Fibroblast of villous mesenchyme (primary cell): ENCODE measurements at regions not wholly inside any gene's neighbourhood (a gene's known extent, or its start where the extent isn't known, plus 50 kb on each side); places are given as distances from the start of the nearest gene placed in this dataset.
"Not testable (repeated sequence)": the region's sequence is repeated elsewhere in the genome, so short reads cannot be mapped to it uniquely, and the experiment has no call there.

Experiments
- DNase-seq: peaks from one replicate; pipeline ENCODE4 v3.0.0-alpha.2; 2010; ENCODE audit warnings: low read depth
- H3K4me3 ChIP-seq: 2 replicates; pipeline ENCODE4 v1.5.1; 2011; ENCODE audit warnings: low read depth, mild to moderate bottlenecking, low read length
- CTCF ChIP-seq: IDR thresholded peaks from 2 replicates; pipeline ENCODE4 v1.5.1; 2012; ENCODE audit warnings: low read depth, mild to moderate bottlenecking, low read length; ENCODE audit not compliant: insufficient read depth

GRCh38 chr4:116244771-116245170, 840.6 kb downstream of the TRAM1L1 start:
- no peak overlapping the region for H3K4me3 ChIP-seq
- DNase-seq = no peak
- no peak for TF ChIP-seq CTCF

GRCh38 chr4:116243431-116243830, 841.9 kb downstream of the TRAM1L1 start:
- no peak for TF ChIP-seq CTCF
- H3K4me3 ChIP-seq = no peak overlapping the region
- DNase-seq = no peak

- DNase-seq = no peak
- no peak overlapping the region for H3K4me3 ChIP-seq
- TF ChIP-seq CTCF = no peak
Observed at GRCh38 chr4:116233971-116234370, 851.4 kb downstream of the TRAM1L1 start.

GRCh38 chr4:116231999-116232398, 853.4 kb downstream of the TRAM1L1 start:
- not testable (repeated sequence) for H3K4me3 ChIP-seq, DNase-seq

- no peak for DNase-seq
- no peak overlapping the region for H3K4me3 ChIP-seq
- TF ChIP-seq CTCF = no peak
Observed at GRCh38 chr4:116229420-116229819, 856.0 kb downstream of the TRAM1L1 start.

GRCh38 chr4:116223040-116223732, 862.2 kb downstream of the TRAM1L1 start:
- no peak for DNase-seq
- TF ChIP-seq CTCF = no peak
- H3K4me3 ChIP-seq = no peak overlapping the region

GRCh38 chr4:116217781-116218180, 867.6 kb downstream of the TRAM1L1 start:
- no peak for TF ChIP-seq CTCF
- no peak overlapping the region for H3K4me3 ChIP-seq
- no peak for DNase-seq
